Fibroblast of lung (primary cell): ENCODE measurements at regions not wholly inside any gene's neighbourhood (a gene's known extent, or its start where the extent isn't known, plus 50 kb on each side); places are given as distances from the start of the nearest gene placed in this dataset.
A peak's percentile ranks its signal among the peaks of the same experiment; 100 is the strongest.

Experiments used
- DNase-seq, 2 donors: peaks; one replicate each; pipeline versions ENCODE4 v3.0.0 to v3.0.0-alpha.2; 2010; ENCODE audit warnings: low read depth in 2 of 2
- H2AFZ ChIP-seq: 2 replicates; pipeline ENCODE4 v1.5.1; 2012; ENCODE audit warnings: low read length, control low read depth, inconsistent platforms
- H3K27ac ChIP-seq: 2 replicates; pipeline ENCODE4 v1.5.1; 2011; ENCODE audit warnings: low read length, control low read depth; ENCODE audit not compliant: insufficient read depth
- H3K27me3 ChIP-seq: 2 replicates; pipeline ENCODE4 v1.5.1; 2011; ENCODE audit warnings: mild to moderate bottlenecking, low read length; ENCODE audit not compliant: control insufficient read depth, insufficient read depth
- H3K36me3 ChIP-seq: 2 replicates; pipeline ENCODE4 v1.5.1; 2011; ENCODE audit warnings: low read length; ENCODE audit not compliant: control insufficient read depth, insufficient read depth
- H3K4me1 ChIP-seq: 2 replicates; pipeline ENCODE4 v1.5.1; 2011; ENCODE audit warnings: low read length; ENCODE audit not compliant: control insufficient read depth, insufficient read depth; ENCODE audit errors: extremely low read depth
- H3K4me2 ChIP-seq: 2 replicates; pipeline ENCODE4 v1.5.1; 2011; ENCODE audit warnings: low read length, control low read depth; ENCODE audit not compliant: insufficient read depth; ENCODE audit errors: extremely low read depth
- H3K4me3 ChIP-seq, 4 experiments: fragments of 200-600 bp in 1 of 4; sonication (generic) in 1 of 4; replicated peaks in 1 of 4; 2 replicates each; pipeline ENCODE4 v1.5.1; 2011 to 2016; ENCODE audit warnings: low read length in 4 of 4, low read depth in 3 of 4, mild to moderate bottlenecking in 3 of 4, control low read depth in 2 of 4, inconsistent platforms in 1 of 4, mixed read lengths in 1 of 4; ENCODE audit not compliant: insufficient read depth in 1 of 4; ENCODE audit errors: control extremely low read depth in 1 of 4
- H3K79me2 ChIP-seq: 2 replicates; pipeline ENCODE4 v1.5.1; 2012; ENCODE audit warnings: mild to moderate bottlenecking, low read length, inconsistent platforms; ENCODE audit not compliant: control insufficient read depth, insufficient read depth
- H3K9ac ChIP-seq: 2 replicates; pipeline ENCODE4 v1.5.1; 2011; ENCODE audit warnings: mild to moderate bottlenecking, low read length, control low read depth; ENCODE audit not compliant: insufficient read depth
- H3K9me3 ChIP-seq: 2 replicates; pipeline ENCODE4 v1.5.1; 2012; ENCODE audit warnings: low read depth, low read length; ENCODE audit not compliant: control insufficient read depth, insufficient read depth
- H4K20me1 ChIP-seq: 2 replicates; pipeline ENCODE4 v1.5.1; 2011; ENCODE audit warnings: low read length; ENCODE audit not compliant: control insufficient read depth, insufficient read depth; ENCODE audit errors: extremely low read depth
- EZH2 ChIP-seq: IDR thresholded peaks from 2 replicates; pipeline ENCODE4 v1.5.1; 2012; ENCODE audit warnings: low read length, control low read depth, mild to moderate bottlenecking; ENCODE audit errors: missing control alignments
- TF ChIP-seq, protein P1 (sequence below), 2 donors: IDR thresholded peaks in 1 of 2; conservative IDR thresholded peaks in 1 of 2; 1 replicate in 1 of 2; 2 replicates in 1 of 2; pipeline ENCODE4 v1.5.1; 2011 to 2012; ENCODE audit warnings: low read length in 2 of 2, control low read depth in 1 of 2, inconsistent platforms in 1 of 2, low read depth in 1 of 2, mild to moderate bottlenecking in 1 of 2

DNA sequence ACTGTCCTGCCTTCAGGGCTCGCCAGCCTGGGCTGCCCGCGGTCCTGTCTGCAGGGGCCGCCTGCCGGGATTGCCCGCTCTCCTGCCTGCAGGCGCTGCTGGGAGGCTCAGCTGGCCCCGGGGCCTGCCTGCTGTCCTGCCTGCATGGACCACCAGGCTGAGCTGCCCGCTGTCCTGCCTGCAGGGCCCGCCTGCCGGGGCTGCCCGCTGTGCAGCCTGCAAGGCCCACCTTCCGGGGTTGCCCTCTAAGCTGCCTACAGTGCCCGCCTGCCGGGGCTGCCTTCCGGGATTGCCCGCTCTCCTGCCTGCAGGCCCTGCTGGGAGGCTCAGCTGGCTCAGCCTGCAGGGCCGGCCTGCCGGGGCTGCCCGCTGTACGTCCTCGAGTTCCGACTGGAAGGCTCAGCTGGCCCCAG, 164.4 kb downstream of the GLRX3 start:
- Histone ChIP-seq H3K27me3 (no peaks in the 10 kb centered on the region), H2AFZ (no peak overlapping the region), H3K4me3 (peak overlapping the region in 2 of 4 experiments; percentile 43 to 48), H3K79me2 (no peaks in the 10 kb centered on the region), H3K4me1 (no peaks in the 10 kb centered on the region), H3K27ac (no peak overlapping the region), H3K9ac (peak overlapping the region; percentile 30), H3K4me2 (no peak overlapping the region), H3K9me3 (no peaks in the 10 kb centered on the region), H3K36me3 (no peaks in the 10 kb centered on the region), H4K20me1 (no peaks in the 10 kb centered on the region)
- TF ChIP-seq, protein P1, sequence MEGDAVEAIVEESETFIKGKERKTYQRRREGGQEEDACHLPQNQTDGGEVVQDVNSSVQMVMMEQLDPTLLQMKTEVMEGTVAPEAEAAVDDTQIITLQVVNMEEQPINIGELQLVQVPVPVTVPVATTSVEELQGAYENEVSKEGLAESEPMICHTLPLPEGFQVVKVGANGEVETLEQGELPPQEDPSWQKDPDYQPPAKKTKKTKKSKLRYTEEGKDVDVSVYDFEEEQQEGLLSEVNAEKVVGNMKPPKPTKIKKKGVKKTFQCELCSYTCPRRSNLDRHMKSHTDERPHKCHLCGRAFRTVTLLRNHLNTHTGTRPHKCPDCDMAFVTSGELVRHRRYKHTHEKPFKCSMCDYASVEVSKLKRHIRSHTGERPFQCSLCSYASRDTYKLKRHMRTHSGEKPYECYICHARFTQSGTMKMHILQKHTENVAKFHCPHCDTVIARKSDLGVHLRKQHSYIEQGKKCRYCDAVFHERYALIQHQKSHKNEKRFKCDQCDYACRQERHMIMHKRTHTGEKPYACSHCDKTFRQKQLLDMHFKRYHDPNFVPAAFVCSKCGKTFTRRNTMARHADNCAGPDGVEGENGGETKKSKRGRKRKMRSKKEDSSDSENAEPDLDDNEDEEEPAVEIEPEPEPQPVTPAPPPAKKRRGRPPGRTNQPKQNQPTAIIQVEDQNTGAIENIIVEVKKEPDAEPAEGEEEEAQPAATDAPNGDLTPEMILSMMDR (conservative IDR thresholded peaks at IDR 0.05 in 1 of 2, IDR thresholded peaks at IDR 0.05 in 1 of 2; ENCODE audit: low read depth in 1 of 2, low read length in 2 of 2) = no peak
- no peak for TF ChIP-seq EZH2
- peak in 1 of 2 donors; percentile 61 for DNase-seq

DNA sequence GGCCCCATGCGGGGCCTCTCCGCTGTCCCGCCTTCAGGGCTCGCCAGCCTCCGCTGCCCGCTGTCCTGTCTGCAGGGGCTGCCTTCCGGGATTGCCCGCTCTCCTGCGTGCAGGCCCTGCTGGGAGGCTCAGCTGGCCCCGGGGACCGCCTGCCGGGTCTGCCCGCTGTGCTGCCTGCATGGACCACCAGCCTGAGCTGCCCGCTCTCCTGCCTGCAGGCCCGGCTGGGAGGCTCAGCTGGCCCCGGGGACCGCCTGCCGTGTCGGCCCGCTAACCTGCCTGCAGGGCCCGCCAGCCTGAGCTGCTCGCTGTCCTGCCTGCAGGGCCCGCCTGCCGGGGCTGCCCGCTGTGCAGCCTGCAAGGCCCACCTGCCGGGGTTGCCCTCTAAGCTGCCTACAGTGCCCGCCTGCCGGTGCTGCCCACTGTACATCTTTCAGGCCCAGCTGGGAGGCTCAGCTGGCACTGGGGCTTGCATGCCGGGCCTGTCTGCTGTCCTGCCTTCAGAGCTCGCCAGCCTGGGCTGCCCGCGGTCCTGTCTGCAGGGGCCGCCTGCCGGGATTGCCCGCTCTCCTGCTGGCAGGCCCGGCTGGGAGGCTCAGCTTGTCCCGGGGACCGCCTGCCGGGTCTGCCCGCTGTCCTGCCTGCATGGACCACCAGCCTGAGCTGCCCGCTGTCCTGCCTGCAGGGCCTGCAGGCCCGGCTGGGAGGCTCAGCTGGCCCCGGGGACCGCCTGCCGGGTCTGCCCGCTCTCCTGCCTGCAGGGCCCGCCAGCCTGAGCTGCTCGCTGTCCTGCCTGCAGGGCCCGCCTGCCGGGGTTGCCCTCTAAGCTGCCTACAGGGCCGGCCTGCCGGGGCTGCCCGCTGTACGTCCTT, 165.1 kb downstream of the GLRX3 start:
- Histone ChIP-seq H3K4me1 (no peaks in the 10 kb centered on the region), H3K4me3 (peak overlapping the region in 2 of 4 experiments; percentile 48 to 52), H3K27me3 (no peaks in the 10 kb centered on the region), H3K4me2 (peak overlapping the region; percentile 8), H3K9ac (peak overlapping the region; percentile 30), H2AFZ (no peak overlapping the region), H3K27ac (no peak overlapping the region), H3K9me3 (no peaks in the 10 kb centered on the region), H4K20me1 (no peaks in the 10 kb centered on the region), H3K79me2 (no peaks in the 10 kb centered on the region), H3K36me3 (no peaks in the 10 kb centered on the region)
- DNase-seq = peak; percentile 20 to 80
- TF ChIP-seq, protein P1 (conservative IDR thresholded peaks at IDR 0.05 in 1 of 2, IDR thresholded peaks at IDR 0.05 in 1 of 2; ENCODE audit: low read depth in 1 of 2, low read length in 2 of 2) = no peak
- no peak for TF ChIP-seq EZH2

DNA sequence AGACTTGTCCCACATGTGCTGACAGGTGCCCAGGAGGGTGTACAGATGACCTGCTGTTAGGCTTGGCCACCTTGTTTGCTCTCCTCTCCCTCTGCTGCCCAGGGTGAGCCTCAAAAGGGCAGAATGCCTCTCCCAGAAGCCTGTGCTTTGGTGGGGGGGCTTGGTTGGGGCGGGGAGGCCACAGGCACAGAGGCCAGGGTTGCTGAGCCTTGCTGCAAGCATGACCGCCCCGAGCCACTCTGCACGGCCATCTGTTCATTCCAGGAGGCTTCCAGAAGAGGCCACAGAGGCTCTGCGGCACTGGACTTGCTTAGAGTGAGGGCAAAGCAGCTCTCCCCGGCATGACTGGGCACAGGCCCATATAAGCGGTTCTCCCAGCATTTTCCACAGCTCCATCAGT, 190.8 kb downstream of the GLRX3 start:
- no peak for DNase-seq
- no peak for TF ChIP-seq EZH2
- TF ChIP-seq, protein P1 (conservative IDR thresholded peaks at IDR 0.05 in 1 of 2, IDR thresholded peaks at IDR 0.05 in 1 of 2; ENCODE audit: low read depth in 1 of 2, low read length in 2 of 2) = no peak
- H3K27ac ChIP-seq = no peak overlapping the region
- no peaks in the 10 kb centered on the region for H3K4me1 ChIP-seq
- H3K27me3 ChIP-seq = no peaks in the 10 kb centered on the region
- no peak overlapping the region for H2AFZ ChIP-seq
- H3K36me3 ChIP-seq = no peaks in the 10 kb centered on the region
- H3K4me2 ChIP-seq = no peak overlapping the region
- H3K9ac ChIP-seq = no peak overlapping the region
- no peaks in the 10 kb centered on the region for H3K79me2 ChIP-seq
- H4K20me1 ChIP-seq = no peaks in the 10 kb centered on the region
- H3K9me3 ChIP-seq = no peaks in the 10 kb centered on the region
- H3K4me3 ChIP-seq = no peak overlapping the region
